H1 (cell line): ENCODE measurements at regions not wholly inside any gene's neighbourhood (a gene's known extent, or its start where the extent isn't known, plus 50 kb on each side); places are given as distances from the start of the nearest gene placed in this dataset.

Source experiments
- CTCF ChIA-PET: fragments of 300-600 bp; sonication (Branson Sonifier 250); formaldehyde crosslinking; loops from one replicate; lab custom pipeline; 2021; ENCODE audit not compliant: partially characterized antibody; lab: Charles Lee
- POLR2A ChIA-PET: fragments of 300-600 bp; sonication (Branson Sonifier 250); formaldehyde crosslinking; loops from one replicate; lab custom pipeline; 2021; ENCODE audit warnings: inconsistent platforms; ENCODE audit not compliant: partially characterized antibody; lab: Charles Lee
- DNase-seq, 2 experiments: peaks; one replicate each; pipeline versions ENCODE4 v3.0.0 to v3.0.0-alpha.2; 2010 to 2022; ENCODE audit warnings: low spot score in 2 of 2, low read depth in 1 of 2, mixed read lengths in 1 of 2
- FAIRE-seq: peaks from 2 replicates; lab custom pipeline; 2011; peaks lifted over from hg19 to GRCh38; lab: Jason Lieb, UNC
- H2AFZ ChIP-seq: 2 replicates; pipeline ENCODE4 v1.8.1; 2012; ENCODE audit warnings: low read length, inconsistent platforms
- H2AK5ac ChIP-seq: 2 replicates; pipeline ENCODE4 v1.6.1; 2013; ENCODE audit warnings: low read depth, low read length
- H2BK120ac ChIP-seq: replicated peaks from 2 replicates; pipeline ENCODE3; 2013; ENCODE audit warnings: low read depth, low read length, inconsistent platforms
- H2BK12ac ChIP-seq: 2 replicates; pipeline ENCODE4 v1.6.1; 2013; ENCODE audit warnings: low read depth, low read length
- H2BK15ac ChIP-seq: 2 replicates; pipeline ENCODE4 v1.6.1; 2013; ENCODE audit warnings: low read length
- H2BK20ac ChIP-seq: 2 replicates; pipeline ENCODE4 v1.6.1; 2013; ENCODE audit warnings: low read length
- H2BK5ac ChIP-seq: 2 replicates; pipeline ENCODE4 v1.6.1; 2013; ENCODE audit warnings: low read depth, low read length
- H3K14ac ChIP-seq: 2 replicates; pipeline ENCODE4 v1.6.1; 2013; ENCODE audit warnings: inconsistent platforms; ENCODE audit not compliant: insufficient read length
- H3K18ac ChIP-seq: 2 replicates; pipeline ENCODE4 v1.6.1; 2013; ENCODE audit warnings: low read length; ENCODE audit errors: extremely low read depth
- H3K23ac ChIP-seq: 2 replicates; pipeline ENCODE4 v1.6.1; 2013; ENCODE audit warnings: inconsistent platforms; ENCODE audit not compliant: insufficient read length
- H3K23me2 ChIP-seq: 2 replicates; pipeline ENCODE4 v1.6.1; 2013; ENCODE audit warnings: low read depth, low read length
- H3K27ac ChIP-seq: 2 replicates; pipeline ENCODE4 v1.6.1; 2011; ENCODE audit warnings: low read depth, low read length, inconsistent platforms
- H3K27me3 ChIP-seq, 4 experiments: replicated peaks in 1 of 4; 1 replicate in 1 of 4; 2 replicates in 3 of 4; pipeline versions ENCODE4 v1.6.1 to v1.8.1; 2011 to 2013; ENCODE audit warnings: low read length in 3 of 4, mild to moderate bottlenecking in 3 of 4, inconsistent platforms in 2 of 4, mixed read lengths in 2 of 4, moderate library complexity in 1 of 4; ENCODE audit not compliant: control insufficient read depth in 3 of 4, insufficient read depth in 3 of 4; ENCODE audit errors: extremely low read depth in 1 of 4
- H3K36me3 ChIP-seq, 4 experiments: 2 replicates each; pipeline versions ENCODE4 v1.6.1 to v1.8.1; 2011 to 2013; ENCODE audit warnings: mild to moderate bottlenecking in 4 of 4, low read length in 3 of 4, moderate library complexity in 2 of 4, control low read depth in 1 of 4, inconsistent platforms in 1 of 4; ENCODE audit not compliant: insufficient read depth in 4 of 4, control insufficient read depth in 2 of 4
- H3K4ac ChIP-seq: replicated peaks from 2 replicates; pipeline ENCODE3; 2013; ENCODE audit warnings: low read length, low read depth, mixed read lengths, inconsistent platforms; ENCODE audit not compliant: insufficient read length
- H3K4me1 ChIP-seq, 4 experiments: replicated peaks in 1 of 4; 1 replicate in 1 of 4; 2 replicates in 3 of 4; pipeline versions ENCODE4 v1.6.1 to v1.8.1; 2011 to 2013; ENCODE audit warnings: low read length in 3 of 4, inconsistent platforms in 2 of 4, mixed read lengths in 1 of 4; ENCODE audit not compliant: insufficient read depth in 4 of 4, control insufficient read depth in 3 of 4
- H3K4me2 ChIP-seq, 2 experiments: 2 replicates each; pipeline versions ENCODE4 v1.6.1 to v1.8.1; 2011 to 2013; ENCODE audit warnings: low read depth in 2 of 2, low read length in 2 of 2, control low read depth in 1 of 2, inconsistent platforms in 1 of 2, mild to moderate bottlenecking in 1 of 2; ENCODE audit not compliant: insufficient read depth in 1 of 2
- H3K4me3 ChIP-seq, 4 experiments: fragments of 200-600, 300-600 bp in 1 of 4; sonication (generic), shearing (Covaris generic), sonication (Bioruptor Twin) in 1 of 4; 2 replicates each; pipeline versions ENCODE4 v1.5.1 to v1.8.1; 2011 to 2016; ENCODE audit warnings: low read length in 4 of 4, low read depth in 3 of 4, control low read depth in 2 of 4, inconsistent platforms in 2 of 4, mild to moderate bottlenecking in 2 of 4, mixed read lengths in 1 of 4, moderate library complexity in 1 of 4; ENCODE audit not compliant: insufficient read depth in 2 of 4; ENCODE audit errors: extremely low read depth in 1 of 4
- H3K56ac ChIP-seq: replicated peaks from 2 replicates; pipeline ENCODE3; 2013; ENCODE audit warnings: low read depth, mild to moderate bottlenecking, mixed read lengths, low read length, inconsistent platforms; ENCODE audit not compliant: insufficient read length
- H3K79me1 ChIP-seq: 2 replicates; pipeline ENCODE4 v1.6.1; 2013; ENCODE audit warnings: low read depth, low read length, control low read depth
- H3K79me2 ChIP-seq, 2 experiments: 2 replicates each; pipeline versions ENCODE4 v1.6.1 to v1.8.1; 2012 to 2013; ENCODE audit warnings: low read length in 2 of 2, mild to moderate bottlenecking in 2 of 2, inconsistent platforms in 1 of 2; ENCODE audit not compliant: insufficient read depth in 2 of 2, control insufficient read depth in 1 of 2
- H3K9ac ChIP-seq, 4 experiments: replicated peaks in 1 of 4; 1 replicate in 1 of 4; 2 replicates in 3 of 4; pipeline versions ENCODE4 v1.6.1 to v1.8.1; 2011 to 2013; ENCODE audit warnings: low read depth in 3 of 4, low read length in 3 of 4, control low read depth in 2 of 4, mild to moderate bottlenecking in 2 of 4, moderate library complexity in 2 of 4, inconsistent platforms in 1 of 4; ENCODE audit errors: extremely low read depth in 1 of 4
- H3K9me3 ChIP-seq, 2 experiments: 2 replicates each; pipeline versions ENCODE4 v1.6.1 to v1.8.1; 2012 to 2013; ENCODE audit warnings: mild to moderate bottlenecking in 2 of 2, moderate library complexity in 2 of 2, control low read depth in 1 of 2, inconsistent platforms in 1 of 2, low read depth in 1 of 2, low read length in 1 of 2, mixed read lengths in 1 of 2; ENCODE audit not compliant: insufficient read depth in 2 of 2
- H4K20me1 ChIP-seq, 2 experiments: replicated peaks in 1 of 2; 2 replicates each; pipeline versions ENCODE3 to v1.8.1; 2011 to 2013; ENCODE audit warnings: inconsistent platforms in 2 of 2, low read length in 2 of 2, mild to moderate bottlenecking in 1 of 2; ENCODE audit not compliant: insufficient read depth in 2 of 2, control insufficient read depth in 1 of 2
- H4K5ac ChIP-seq: 2 replicates; pipeline ENCODE4 v1.6.1; 2013; ENCODE audit warnings: low read length, low read depth, mixed read lengths, inconsistent platforms; ENCODE audit not compliant: insufficient read length
- H4K8ac ChIP-seq: 2 replicates; pipeline ENCODE4 v1.8.0; 2013; ENCODE audit warnings: mild to moderate bottlenecking, moderate library complexity, low read length, inconsistent platforms; ENCODE audit not compliant: insufficient read depth; ENCODE audit errors: extremely low read depth
- H4K91ac ChIP-seq: replicated peaks from 2 replicates; pipeline ENCODE3; 2013; ENCODE audit warnings: low read length, mixed read lengths, inconsistent platforms; ENCODE audit not compliant: insufficient read length
- BCL11A ChIP-seq, 2 experiments: IDR thresholded peaks; one replicate each; pipeline ENCODE4 v1.6.1; 2011; ENCODE audit warnings: low read depth in 2 of 2, low read length in 2 of 2, mild to moderate bottlenecking in 2 of 2
- EGR1 ChIP-seq: IDR thresholded peaks from 2 replicates; pipeline ENCODE4 v1.6.1; 2011; ENCODE audit warnings: low read depth, low read length, borderline replicate concordance
- EZH2 ChIP-seq: fragments of 200-600 bp; sonication (generic); IDR thresholded peaks from 2 replicates; pipeline ENCODE4 v1.7.1; 2012; ENCODE audit warnings: low read depth, mild to moderate bottlenecking, moderate library complexity, low read length, inconsistent platforms; ENCODE audit not compliant: severe bottlenecking
- MAFK ChIP-seq: IDR thresholded peaks from 2 replicates; pipeline ENCODE4 v1.6.1; 2012; ENCODE audit warnings: low read depth, mild to moderate bottlenecking, improper control_type of control experiment, low read length
- NANOG ChIP-seq: IDR thresholded peaks from 2 replicates; pipeline ENCODE4 v1.6.1; 2011; ENCODE audit warnings: low read length, low read depth, mild to moderate bottlenecking, inconsistent platforms; ENCODE audit not compliant: insufficient read depth, poor library complexity, severe bottlenecking
- NRF1 ChIP-seq: IDR thresholded peaks from 2 replicates; pipeline ENCODE4 v1.6.1; 2011; ENCODE audit warnings: mild to moderate bottlenecking, low read depth, low read length, improper control_type of control experiment
- POLR2AphosphoS5 ChIP-seq: IDR thresholded peaks from 2 replicates; pipeline ENCODE4 v1.6.1; 2011; ENCODE audit warnings: low read depth, low read length
- POU5F1 ChIP-seq: IDR thresholded peaks from 2 replicates; pipeline ENCODE4 v1.6.1; 2011; ENCODE audit warnings: low read depth, mild to moderate bottlenecking, low read length, moderate library complexity
- SAP30 ChIP-seq: fragments of 300-600 bp; sonication (generic); IDR thresholded peaks from 2 replicates; pipeline ENCODE4 v1.7.1; 2012; ENCODE audit warnings: low read length, moderate library complexity, mild to moderate bottlenecking, inconsistent platforms; ENCODE audit not compliant: insufficient read depth, insufficient replicate concordance
- SIX5 ChIP-seq: IDR thresholded peaks from 2 replicates; pipeline ENCODE4 v1.6.1; 2011; ENCODE audit warnings: mild to moderate bottlenecking, low read depth, low read length
- SP4 ChIP-seq: IDR thresholded peaks from 2 replicates; pipeline ENCODE4 v1.6.1; 2012; ENCODE audit warnings: low read length, inconsistent platforms
- TCF12 ChIP-seq: IDR thresholded peaks from 2 replicates; pipeline ENCODE4 v1.6.1; 2011; ENCODE audit warnings: low read depth, mild to moderate bottlenecking, low read length
- YY1 ChIP-seq: IDR thresholded peaks from 2 replicates; pipeline ENCODE4 v1.6.1; 2011; ENCODE audit warnings: low read depth, mild to moderate bottlenecking, low read length
- TF ChIP-seq, protein P1 (sequence below), 3 experiments: IDR thresholded peaks; 1 replicate in 2 of 3; 2 replicates in 1 of 3; pipeline versions ENCODE4 v1.5.1 to v1.6.1; 2011; ENCODE audit warnings: low read length in 3 of 3, mild to moderate bottlenecking in 3 of 3, inconsistent platforms in 2 of 3, low read depth in 1 of 3, moderate library complexity in 1 of 3; ENCODE audit not compliant: insufficient read depth in 1 of 3; ENCODE audit errors: control extremely low read depth in 1 of 3

DNA sequence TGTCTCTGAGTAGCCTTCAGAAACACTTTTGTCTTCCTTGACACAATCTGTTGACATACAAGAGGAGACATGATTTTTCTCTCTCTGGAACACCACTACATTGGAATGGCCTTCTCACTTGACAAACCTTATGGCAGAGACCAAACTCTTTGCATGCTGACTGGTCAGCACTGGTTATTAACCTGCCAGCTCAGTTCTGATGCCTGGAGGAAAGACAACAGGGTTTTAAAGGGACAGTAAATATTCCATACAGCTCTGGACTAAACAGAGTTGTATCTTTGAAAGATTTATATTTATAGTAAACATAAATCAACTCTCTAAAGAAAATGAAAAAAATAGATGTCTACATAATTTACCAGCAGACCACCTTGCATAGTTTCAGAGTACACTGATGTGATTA, 1139.1 kb upstream of the CDH8 start:
- Histone ChIP-seq H4K20me1 (no peaks in the 10 kb centered on the region), H3K9me3 (no peaks in the 10 kb centered on the region; a peak in 1 of 4 replicates), H2BK15ac (no peak overlapping the region), H3K23ac (no peak overlapping the region), H4K8ac (no peak overlapping the region), H2BK5ac (no peak overlapping the region), H3K4ac (no peak overlapping the region), H3K4me2 (no peak overlapping the region), H4K91ac (no peak overlapping the region), H3K14ac (no peak overlapping the region), H3K9ac (no peak overlapping the region), H3K79me2 (no peaks in the 10 kb centered on the region), H3K56ac (no peak overlapping the region), H3K4me3 (no peak overlapping the region), H2BK120ac (no peak overlapping the region), H2BK12ac (no peak overlapping the region), H4K5ac (no peak overlapping the region), H2BK20ac (no peak overlapping the region), H2AFZ (no peak overlapping the region), H3K4me1 (no peaks in the 10 kb centered on the region), H3K27me3 (no peaks in the 10 kb centered on the region), H3K18ac (no peak overlapping the region), H3K23me2 (no peaks in the 10 kb centered on the region), H3K27ac (no peak overlapping the region), H2AK5ac (no peak overlapping the region), H3K36me3 (no peaks in the 10 kb centered on the region), H3K79me1 (no peaks in the 10 kb centered on the region)
- DNase-seq (no peak), FAIRE-seq (no peak)
- CTCF ChIA-PET: interaction anchor here (1.6 kb wide), 1 partner anchor 8 kb away, joined by 3 read pairs; no protein-coding TSS in a partner anchor
- POLR2A ChIA-PET: no interaction called here
- TF ChIP-seq POU5F1 (no peak), SP4 (no peak), EZH2 (no peak), MAFK (no peak), YY1 (no peak), EGR1 (no peak), TCF12 (no peak), NRF1 (no peak), BCL11A (IDR thresholded peaks at IDR 0.05; ENCODE audit: low read depth in 2 of 2, low read length in 2 of 2) (no peak), NANOG (no peak), POLR2AphosphoS5 (no peak), SAP30 (no peak), SIX5 (no peak)
- TF ChIP-seq, protein P1, sequence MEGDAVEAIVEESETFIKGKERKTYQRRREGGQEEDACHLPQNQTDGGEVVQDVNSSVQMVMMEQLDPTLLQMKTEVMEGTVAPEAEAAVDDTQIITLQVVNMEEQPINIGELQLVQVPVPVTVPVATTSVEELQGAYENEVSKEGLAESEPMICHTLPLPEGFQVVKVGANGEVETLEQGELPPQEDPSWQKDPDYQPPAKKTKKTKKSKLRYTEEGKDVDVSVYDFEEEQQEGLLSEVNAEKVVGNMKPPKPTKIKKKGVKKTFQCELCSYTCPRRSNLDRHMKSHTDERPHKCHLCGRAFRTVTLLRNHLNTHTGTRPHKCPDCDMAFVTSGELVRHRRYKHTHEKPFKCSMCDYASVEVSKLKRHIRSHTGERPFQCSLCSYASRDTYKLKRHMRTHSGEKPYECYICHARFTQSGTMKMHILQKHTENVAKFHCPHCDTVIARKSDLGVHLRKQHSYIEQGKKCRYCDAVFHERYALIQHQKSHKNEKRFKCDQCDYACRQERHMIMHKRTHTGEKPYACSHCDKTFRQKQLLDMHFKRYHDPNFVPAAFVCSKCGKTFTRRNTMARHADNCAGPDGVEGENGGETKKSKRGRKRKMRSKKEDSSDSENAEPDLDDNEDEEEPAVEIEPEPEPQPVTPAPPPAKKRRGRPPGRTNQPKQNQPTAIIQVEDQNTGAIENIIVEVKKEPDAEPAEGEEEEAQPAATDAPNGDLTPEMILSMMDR (IDR thresholded peaks at IDR 0.05; ENCODE audit: control extremely low read depth in 1 of 3, insufficient read depth in 1 of 3, low read depth in 1 of 3, low read length in 3 of 3): no peak
